Nucleus accumbens (tissue), 56 donors: ENCODE measurements at regions not wholly inside any gene's neighbourhood (a gene's known extent, or its start where the extent isn't known, plus 50 kb on each side); places are given as distances from the start of the nearest gene placed in this dataset.

ENCODE experiments used
- DNase-seq, 56 donors: peaks; one replicate each; lab custom pipeline; 2025; lab: John Stamatoyannopoulos, UW

GRCh38 chr14:38442208-38442607 is 186.3 kb upstream of the CLEC14A start:
- DNase-seq: no peak

GRCh38 chr14:38432186-38432585 is 176.3 kb upstream of the CLEC14A start:
- no peak for DNase-seq

GRCh38 chr14:38431156-38431555 is 175.3 kb upstream of the CLEC14A start:
- DNase-seq: no peak

- DNase-seq: no peak
These were observed 174.6 kb upstream of the CLEC14A start for GRCh38 chr14:38430522-38430921.

GRCh38 chr14:38425324-38425976 is 169.6 kb upstream of the CLEC14A start:
- DNase-seq: no peak

- DNase-seq: no peak
These were observed 164.2 kb upstream of the CLEC14A start for GRCh38 chr14:38420048-38420447.

GRCh38 chr14:38419579-38419978 is 163.7 kb upstream of the CLEC14A start:
- DNase-seq: peak in 5 of 56 donors; percentile 1 to 25 (median 6)

GRCh38 chr14:38412654-38413053 is 156.8 kb upstream of the CLEC14A start:
- no peak for DNase-seq

- no peak for DNase-seq
These were observed 154.5 kb upstream of the CLEC14A start for GRCh38 chr14:38410442-38410841.

GRCh38 chr14:38409071-38409705 is 153.3 kb upstream of the CLEC14A start:
- no peak for DNase-seq

GRCh38 chr14:38405851-38406635 is 150.2 kb upstream of the CLEC14A start:
- no peak for DNase-seq

GRCh38 chr14:38404616-38405015 is 148.7 kb upstream of the CLEC14A start:
- no peak for DNase-seq

GRCh38 chr14:38404100-38404541 is 148.2 kb upstream of the CLEC14A start:
- DNase-seq: no peak

- no peak for DNase-seq
These were observed 144.9 kb upstream of the CLEC14A start for GRCh38 chr14:38400751-38401150.

GRCh38 chr14:38399652-38400051 is 143.8 kb upstream of the CLEC14A start:
- no peak for DNase-seq

- DNase-seq: no peak
These were observed 138.9 kb upstream of the CLEC14A start for GRCh38 chr14:38394767-38395166.

GRCh38 chr14:38394064-38394463 is 138.2 kb upstream of the CLEC14A start:
- no peak for DNase-seq

- no peak for DNase-seq
These were observed 135.4 kb upstream of the CLEC14A start for GRCh38 chr14:38391334-38391733.

- no peak for DNase-seq
These were observed 133.8 kb upstream of the CLEC14A start for GRCh38 chr14:38389681-38390080.

GRCh38 chr14:38387821-38388220 is 131.9 kb upstream of the CLEC14A start:
- no peak for DNase-seq

GRCh38 chr14:38385836-38386235 is 129.9 kb upstream of the CLEC14A start:
- DNase-seq: no peak

- no peak for DNase-seq
These were observed 129.4 kb upstream of the CLEC14A start for GRCh38 chr14:38385343-38385742.
